CD4-positive, alpha-beta T cell treated with Interleukin-10 for 1 hour (primary cell): ENCODE measurements at regions not wholly inside any gene's neighbourhood (a gene's known extent, or its start where the extent isn't known, plus 50 kb on each side); places are given as distances from the start of the nearest gene placed in this dataset.

Source experiments
- DNase-seq: peaks from one replicate; pipeline ENCODE4 v3.0.0-alpha.2; 2020

DNA sequence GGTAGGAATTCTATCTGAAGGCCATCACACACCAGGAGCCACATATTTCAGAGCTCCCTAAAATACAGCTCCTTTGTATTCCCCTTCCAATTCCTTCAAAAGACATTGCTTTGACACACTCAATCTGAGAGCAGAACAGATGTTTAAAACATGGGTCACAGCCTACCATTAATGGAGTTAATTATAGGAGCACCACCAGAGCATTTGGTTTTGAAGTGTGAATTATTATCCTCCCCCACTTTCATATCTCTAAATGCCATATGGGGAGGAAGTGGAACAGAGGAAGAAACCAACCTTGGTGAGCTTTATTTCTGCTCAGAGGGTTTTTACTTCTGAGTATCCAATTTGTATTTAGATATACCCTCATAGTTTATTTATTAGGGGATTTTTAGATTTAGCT lies 50.7 kb upstream of the TNFRSF21 start:
- no peak for DNase-seq

DNA sequence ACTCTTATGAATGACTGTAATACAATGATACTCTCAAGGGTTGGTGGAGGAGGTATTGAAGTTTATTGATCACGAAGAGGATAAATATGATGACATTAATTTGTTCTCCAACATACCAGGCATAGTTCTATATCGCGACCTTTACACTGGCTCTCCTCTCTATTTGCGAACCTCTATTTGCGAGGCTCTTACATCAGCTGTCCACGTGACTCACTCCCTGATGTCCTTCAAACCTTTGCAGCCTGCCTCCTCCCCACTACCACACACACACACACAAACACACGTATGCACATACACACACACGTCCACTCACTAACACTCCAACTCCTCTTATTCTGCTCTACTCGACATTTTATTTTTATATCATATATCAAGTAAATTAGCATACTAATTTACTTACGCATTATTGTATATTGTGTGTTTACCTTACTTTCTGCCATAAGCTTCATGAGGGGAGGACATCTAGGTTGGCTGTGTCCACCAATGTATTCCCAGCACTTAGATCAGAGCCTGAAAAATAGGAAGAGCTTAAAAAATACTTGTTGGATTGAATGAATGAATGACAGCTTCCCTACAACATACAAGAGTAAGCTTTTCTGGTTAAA lies 53.3 kb upstream of the TNFRSF21 start:
- no peak for DNase-seq

DNA sequence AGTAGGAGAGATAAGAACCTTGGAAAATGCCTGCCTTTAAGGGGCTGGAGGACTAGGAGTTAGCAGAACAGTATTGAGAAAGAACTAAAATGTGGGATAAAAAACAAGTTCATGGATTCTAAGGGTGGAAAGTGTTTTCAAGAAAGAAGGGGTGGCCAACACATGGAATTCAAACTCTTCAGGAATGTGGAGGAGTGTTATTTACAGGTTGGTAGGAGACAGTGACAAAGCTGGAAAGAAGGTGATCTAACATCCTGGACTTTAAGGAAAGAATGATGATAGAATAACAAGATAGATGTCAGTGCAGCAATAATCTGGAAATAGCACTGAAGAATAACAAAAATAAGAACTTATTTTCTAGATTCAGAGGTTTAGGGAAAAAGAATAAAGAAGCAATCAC lies 54.0 kb upstream of the TNFRSF21 start:
- DNase-seq, result no peak

DNA sequence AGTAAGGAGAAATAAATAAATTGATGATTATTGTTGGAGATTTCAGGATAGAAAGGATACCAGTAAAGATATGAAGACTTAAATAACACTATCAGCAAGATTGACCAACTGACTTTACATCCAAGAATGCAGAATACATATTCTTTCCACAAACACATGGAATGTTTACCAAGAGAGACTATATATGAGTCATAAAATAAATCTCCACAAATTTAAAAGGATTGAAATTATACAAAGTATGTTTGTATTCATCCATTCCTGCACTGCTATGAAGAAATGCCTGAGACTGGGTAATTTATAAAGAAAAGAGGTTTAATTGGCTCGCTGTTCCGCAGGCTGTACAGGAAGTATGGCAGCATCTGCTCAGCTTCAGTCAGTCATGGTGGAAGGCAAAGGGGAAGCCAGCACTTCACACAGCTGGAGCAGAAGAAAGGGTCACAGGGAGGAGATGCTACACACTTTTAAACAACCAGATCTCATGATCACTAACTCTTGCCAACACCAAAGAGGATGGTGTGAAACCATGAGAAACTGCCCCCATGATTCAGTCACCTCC lies 56.7 kb upstream of the TNFRSF21 start:
- DNase-seq, result no peak

DNA sequence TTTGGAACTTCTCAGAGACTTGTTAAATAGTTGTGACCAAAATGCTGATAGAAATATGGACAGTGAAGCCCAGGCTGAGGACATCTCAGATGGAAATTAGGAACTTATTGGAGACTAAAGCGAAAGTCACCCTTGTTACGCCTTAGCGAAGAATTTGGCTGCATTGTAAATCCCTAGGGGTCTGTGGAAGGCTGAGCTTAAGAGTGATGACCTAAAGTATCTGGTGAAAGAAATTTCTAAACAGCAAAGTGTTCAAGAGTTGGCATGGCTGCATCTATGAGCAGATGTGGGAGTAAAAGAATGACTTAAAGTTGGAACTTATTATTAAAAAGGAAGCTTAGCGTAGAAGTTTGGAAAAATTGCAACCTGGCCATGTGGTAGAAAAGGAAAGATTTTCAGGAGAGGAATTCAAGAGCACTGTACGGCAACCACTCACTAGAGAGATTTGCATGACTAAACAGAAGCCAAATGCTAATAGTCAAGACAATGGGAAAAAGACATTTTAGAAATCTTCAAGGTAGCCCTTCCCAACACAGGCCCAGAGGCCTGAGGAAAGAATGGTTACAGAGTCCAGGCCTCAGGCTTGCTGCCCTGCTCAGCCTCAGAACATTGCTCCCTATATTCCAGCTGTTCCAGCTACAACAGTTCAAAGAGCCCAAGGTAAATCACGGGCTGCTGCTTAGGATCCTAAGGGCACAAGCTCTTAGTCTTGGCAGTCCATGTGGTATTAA lies 61.6 kb upstream of the TNFRSF21 start:
- no peak for DNase-seq

DNA sequence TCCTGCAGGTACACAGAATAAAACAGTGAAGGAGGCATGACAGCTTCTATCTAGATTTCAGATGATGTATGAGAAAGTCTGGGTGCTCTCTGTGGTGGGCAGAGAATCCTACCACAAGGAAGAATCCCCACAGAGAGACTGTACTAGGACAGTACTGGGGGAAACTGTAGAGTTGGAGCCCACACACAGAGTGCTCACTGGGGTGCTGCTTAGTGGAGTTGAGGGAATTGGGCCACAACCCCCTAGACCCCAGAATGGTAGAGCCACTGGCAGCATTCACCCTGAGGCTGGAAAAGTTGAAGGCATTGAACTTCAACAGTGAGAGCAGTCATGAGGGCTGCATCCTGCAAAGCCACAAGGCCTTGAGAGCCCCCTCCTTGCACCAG lies 62.2 kb upstream of the TNFRSF21 start:
- DNase-seq, result no peak

DNA sequence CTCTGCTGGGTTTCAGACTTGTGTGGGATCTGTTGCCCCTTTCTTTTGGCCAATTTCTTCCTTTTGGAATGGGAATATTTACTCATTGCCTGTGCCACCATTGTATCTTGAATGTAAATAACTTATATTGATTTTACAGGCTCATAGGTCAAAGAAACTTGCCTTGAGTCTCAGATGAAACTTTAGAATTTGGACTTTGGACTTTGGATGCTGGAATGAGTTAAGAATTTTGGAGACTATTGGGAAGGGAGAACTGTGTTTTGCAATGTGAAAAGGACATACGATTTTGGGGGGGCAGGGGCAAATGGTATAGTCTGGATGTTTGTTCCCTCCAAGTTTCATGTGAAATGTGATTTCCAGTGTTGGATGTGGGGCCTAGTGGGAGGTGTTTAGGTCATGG lies 62.6 kb upstream of the TNFRSF21 start:
- DNase-seq, result no peak

DNA sequence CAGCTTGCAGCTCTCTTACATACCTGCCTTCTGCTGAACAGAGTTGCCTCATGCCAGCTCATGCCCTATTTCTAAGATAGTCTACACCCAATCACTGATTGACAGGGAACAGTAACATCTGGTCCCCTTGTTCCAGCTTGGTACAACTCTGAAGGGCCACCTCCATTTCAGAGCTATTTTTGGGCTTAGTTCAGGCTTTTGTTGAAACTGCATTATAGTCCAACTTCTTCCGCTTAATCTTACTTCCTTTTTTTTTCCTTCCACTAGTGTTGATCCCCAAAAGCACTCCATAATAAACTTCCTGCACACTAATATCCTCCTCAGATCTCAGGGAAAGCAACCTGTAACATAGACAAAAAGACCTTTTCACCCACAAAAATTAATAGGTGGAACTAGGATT lies 65.7 kb upstream of the TNFRSF21 start:
- no peak for DNase-seq

DNA sequence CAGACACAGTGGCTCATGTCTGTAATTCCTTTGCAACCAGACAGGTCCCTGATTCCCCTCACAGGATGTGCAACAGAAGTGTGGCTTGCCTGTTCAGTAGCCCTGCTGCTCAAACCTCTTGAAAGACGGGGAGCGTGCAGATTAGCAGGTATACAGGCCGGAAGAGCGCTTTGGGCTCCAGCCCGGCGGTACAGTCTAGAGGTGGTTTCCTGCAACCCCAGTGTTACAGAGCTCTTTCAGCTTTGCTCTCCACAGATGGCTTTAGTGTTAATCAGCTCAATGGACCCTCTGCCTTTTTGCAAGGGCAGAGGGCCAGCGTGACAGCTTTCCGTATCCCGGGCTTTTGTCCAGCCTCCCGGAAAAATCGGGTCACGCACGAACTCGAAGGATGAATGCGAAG lies 67.2 kb upstream of the TNFRSF21 start:
- no peak for DNase-seq

DNA sequence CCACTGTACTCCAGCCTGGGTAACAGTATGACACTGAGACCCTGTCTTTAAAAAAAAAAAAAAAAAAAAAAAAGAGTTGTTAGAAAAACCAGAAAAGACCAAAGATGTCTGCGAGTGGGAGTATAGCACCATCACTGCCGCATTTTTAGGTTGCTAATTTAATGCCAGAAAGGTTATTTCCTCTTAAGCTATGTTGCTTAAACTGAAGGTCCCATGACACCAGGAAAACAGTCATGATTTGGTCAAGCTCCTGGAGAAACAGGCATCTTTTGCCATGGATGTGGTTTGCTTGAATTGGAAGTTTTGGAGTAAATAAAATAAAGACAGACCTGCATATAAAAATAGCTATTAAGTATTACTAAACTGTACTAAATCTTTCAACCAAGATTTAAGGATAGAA lies 68.3 kb upstream of the TNFRSF21 start:
- no peak for DNase-seq

DNA sequence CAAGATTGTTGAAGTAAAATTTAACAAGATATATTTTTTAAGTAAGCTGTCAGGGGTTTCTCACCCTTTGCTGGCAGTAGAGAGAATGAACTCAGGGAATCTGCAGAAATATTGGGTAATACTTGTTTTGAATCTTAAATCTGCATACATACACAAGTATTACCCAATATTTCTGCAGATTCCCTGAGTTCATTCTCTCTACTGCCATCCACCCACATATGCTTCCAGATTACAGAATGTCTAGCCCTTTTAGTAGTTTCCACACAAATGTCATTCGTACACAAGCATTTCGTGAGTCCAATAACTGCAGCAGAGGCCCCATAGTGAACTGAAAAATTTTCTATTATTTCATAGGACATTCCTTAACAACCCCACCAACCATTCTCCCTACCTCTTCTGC lies 69.6 kb upstream of the TNFRSF21 start:
- no peak for DNase-seq

DNA sequence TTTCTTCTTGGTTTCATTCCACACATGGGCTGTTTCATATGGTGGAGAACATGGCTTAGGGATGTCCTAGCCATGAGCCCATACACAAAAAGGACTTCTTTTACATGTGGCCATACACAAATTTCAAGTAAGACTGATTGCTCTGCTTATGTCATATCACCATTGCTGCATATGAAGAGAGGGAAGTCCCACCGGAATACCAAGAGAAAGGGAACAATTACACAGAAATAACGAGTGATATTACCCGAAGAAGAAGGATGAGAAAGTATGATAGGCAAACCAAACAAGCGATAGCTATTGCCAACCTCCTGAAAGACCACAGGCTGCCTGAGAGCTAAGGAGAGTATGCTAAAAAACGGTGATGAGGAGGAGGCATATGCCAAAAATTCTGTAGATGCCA lies 70.5 kb upstream of the TNFRSF21 start:
- no peak for DNase-seq

DNA sequence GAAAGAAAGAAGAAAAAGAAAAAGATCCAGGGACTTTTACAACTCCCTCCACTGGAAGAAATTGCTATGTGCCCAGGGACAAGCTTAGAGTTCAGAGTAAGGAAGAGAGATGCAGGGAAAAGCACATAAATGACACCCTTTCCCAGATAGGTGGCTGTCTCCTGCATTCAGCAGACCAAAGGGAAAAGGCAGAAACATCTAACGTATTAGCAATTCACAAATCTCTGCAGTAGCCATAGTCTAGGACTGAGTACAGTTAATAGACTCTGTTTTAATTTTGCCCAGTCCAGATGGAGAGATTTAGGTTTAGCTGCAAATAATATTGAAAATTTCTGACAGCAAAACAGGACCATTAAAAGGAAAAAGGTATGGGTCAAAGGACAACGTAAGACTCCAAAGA lies 71.3 kb upstream of the TNFRSF21 start:
- DNase-seq, result no peak

DNA sequence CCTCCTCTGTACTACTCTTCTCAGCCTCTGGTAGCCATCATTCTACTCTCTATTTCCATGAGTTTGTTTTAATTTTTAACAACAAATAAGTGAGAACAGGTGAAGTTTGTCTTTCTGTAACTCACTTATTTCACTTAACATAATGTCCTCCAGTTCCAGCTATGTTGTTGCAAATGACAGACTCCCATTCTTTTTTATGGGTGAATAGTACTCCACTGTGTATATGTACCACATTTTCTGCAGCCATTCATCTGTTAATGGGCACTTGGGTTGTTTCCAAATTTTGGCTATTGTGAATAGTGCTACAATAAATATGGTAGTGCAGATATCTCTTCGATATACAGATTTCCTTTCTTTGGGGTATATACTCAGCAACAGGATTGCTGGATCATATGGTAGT lies 73.7 kb upstream of the TNFRSF21 start:
- no peak for DNase-seq

DNA sequence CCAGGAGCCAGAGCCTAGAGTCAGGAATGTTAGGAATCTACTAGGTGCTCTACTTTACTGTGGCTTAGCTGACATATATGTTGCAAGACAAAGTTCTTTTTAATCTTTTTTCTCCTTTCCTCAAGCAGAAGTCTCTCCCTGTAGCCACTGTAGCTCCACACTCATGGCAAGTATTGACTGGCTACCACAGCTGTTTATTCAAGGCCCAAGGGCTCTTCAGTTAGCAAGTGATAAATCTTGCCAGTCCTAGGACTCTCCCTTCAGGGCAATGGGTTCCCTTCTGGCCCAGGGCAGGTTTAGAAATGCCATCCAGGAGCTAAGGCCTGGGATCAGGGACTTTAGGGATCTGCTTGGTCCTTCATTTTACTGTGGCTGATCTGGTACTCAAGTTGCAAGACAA lies 82.0 kb upstream of the TNFRSF21 start:
- no peak for DNase-seq

DNA sequence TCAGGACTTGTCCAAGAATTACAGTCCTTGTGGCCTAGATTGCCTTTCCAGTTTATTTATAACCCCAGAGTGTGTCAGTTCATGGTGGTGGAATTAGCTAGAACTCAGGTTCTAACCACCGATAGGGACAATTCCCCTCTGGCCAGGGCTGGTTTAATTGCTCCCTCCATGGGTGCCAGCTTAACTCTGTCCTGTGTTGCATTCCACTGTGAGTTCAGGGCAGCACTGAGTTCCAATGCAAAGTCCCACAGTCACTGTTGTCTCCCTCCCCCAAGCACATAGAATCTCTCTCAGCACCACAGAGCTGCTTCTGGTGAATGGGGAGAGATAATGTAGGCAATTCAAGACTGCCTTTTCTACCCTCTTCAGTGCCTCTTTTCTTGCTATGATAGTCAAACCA lies 82.5 kb upstream of the TNFRSF21 start:
- no peak for DNase-seq

DNA sequence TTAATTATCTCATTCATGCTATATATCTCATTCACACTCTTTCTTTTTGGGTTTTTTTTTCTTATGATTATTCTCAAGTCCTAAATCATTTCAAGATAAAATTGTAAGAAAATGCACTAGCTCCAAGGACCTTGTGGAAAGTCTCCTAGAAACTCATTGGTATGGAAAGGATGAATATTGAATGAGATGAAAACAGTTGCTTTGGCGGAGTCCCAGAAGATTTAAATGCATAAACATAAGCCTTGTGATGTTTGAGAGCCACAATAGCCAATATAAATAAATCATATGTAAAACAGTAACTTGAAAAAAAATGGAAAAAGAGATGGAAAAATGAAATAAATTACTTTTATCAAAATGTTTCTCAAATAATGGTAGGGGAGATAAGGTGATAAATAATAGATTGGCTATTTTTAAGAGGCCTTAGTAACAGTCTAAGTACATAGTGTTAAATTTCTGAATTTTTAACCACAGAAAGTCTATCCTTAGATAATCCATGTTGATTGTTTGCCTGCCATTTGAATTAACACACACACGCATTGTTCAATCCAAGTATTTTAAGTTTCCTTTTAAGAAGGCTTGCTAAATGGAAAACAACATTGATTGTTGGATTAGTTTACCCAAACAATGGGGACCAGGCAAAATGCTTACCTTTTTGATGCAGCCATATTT lies 81.1 kb upstream of the CD2AP start:
- no peak for DNase-seq

DNA sequence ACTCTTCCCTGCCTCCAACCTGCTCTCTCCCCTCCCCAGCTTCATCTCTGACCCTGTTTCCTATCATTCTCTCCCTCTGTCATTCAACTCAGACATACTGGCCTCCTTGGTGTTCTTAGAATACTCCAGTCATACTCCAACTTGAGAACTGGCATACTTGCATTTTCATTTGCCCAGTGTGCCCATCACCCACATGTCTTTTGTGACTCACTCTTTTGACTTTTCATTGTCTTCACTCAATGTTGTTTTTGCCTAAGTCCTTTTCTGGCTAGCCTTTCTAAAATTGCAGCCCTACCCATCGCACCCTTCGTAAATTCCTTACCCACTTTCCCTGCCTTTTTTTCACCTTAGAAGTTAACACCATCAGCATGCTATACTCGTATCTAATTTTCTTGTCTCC lies 77.0 kb upstream of the CD2AP start:
- no peak for DNase-seq

DNA sequence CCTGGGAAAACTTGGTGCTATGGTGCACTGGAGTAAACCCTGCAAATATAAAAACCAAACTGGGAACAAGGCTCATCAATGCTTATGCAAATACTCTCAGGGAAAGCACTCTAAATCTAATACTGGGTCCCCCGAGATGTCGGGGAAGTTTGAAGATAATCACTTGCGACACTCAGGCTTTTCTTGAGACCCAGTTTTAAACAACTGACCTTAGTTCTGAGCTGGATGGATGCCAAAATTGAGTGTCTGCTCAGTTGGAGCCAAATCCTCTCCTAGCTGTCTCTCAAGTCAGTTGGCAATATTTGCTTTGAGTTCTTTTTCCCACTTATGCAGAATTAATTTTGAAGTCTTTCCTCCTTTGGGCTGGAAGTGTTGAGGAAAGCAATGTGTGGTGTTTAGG lies 75.5 kb upstream of the CD2AP start:
- DNase-seq, result no peak

DNA sequence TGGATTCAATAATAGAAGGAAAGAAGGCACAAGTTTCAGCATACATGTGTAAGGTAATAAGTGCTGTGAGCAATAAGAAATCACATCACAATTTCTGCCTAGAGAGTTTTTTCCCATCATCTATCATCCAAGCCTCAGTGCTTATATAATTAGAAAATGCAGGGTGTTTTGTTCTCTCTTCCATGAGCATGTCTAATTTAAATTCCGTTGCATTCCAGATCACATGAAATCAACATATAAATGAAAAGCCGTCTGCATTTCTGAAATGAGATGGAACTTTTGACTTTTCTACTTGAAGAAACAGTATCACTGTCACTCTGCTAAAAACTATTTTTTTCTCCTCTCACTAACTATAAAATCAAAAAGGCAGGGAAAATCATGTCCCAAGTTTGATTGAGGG lies 74.5 kb upstream of the CD2AP start:
- DNase-seq, result no peak

DNA sequence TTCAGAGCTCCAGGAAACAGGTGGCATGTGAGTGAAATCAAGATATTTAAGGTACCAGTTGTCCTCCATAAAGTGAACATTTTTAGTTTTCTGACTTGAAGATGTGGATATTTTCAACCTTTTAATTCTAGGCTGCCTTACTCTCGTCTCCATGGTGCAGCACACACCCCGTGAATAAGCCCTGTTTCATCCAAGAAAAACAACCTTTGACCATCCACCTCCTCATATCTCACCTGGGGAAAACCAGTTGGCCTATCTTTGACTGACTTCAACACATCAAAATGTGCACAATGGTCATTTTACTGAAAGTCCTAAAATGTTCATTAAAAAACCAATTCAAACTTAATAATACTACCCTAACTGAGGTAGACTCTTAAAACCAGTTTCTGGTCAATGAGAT lies 73.8 kb upstream of the CD2AP start:
- no peak for DNase-seq

DNA sequence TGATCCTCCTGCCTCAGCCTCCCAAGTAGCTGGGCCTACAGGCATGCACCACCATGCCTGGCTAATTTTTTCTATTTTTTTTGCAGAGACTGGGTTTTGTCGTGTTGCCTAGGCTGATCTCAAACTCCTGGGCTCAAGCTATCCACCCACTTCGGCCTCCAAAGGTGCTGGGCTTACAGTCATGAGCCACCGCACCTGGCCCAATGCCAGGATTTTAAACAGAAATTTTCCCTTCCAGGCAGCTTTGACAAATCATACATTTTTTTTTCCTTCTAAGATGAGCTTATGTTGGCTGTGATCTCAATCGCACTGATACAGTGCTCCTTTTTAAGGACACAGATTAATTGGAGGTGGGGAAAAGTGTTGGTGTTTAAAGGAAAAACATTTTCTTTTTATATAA lies 73.2 kb upstream of the CD2AP start:
- DNase-seq, result no peak

DNA sequence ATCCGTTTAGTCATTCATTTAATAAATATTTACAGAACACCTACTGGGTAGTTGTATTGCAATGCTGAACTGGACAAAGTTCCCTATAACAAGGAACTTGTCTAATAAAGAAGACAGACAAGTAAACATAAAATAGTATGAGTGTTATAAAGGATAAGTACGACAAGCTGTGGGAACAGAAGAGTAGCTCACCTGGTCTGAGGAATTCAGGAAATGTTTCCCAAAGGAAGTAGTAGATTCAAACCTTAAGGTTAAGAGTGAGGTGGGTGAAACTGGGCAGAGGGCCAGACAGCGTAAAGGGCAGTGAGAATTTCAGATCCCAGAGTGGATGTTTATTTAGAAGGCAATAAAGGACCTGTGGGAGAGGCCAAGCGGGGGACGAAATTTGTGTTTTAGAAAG lies 72.3 kb upstream of the CD2AP start:
- no peak for DNase-seq
